ENCODE measurements at regions not wholly inside any gene's neighbourhood (a gene's known extent, or its start where the extent isn't known, plus 50 kb on each side); places are given as distances from the start of the nearest gene placed in this dataset.

- TF ChIP-seq CTCF (optimal IDR thresholded peaks at IDR 0.05 in 1 of 3, IDR thresholded peaks at IDR 0.05 in 1 of 3, conservative IDR thresholded peaks at IDR 0.05 in 1 of 3; ENCODE audit: extremely low read depth in 1 of 3, insufficient read depth in 2 of 3, low read length in 3 of 3) (no peak), EZH2 (IDR thresholded peaks at IDR 0.05; ENCODE audit: low read length) (no peak)
Observed at GRCh38 chr2:128686881-128687555, 368.4 kb upstream of the HS6ST1 start.
